NOMO-1 treated with DMSO at 0.1 percent for 48 hours (cell line): ENCODE measurements at regions not wholly inside any gene's neighbourhood (a gene's known extent, or its start where the extent isn't known, plus 50 kb on each side); places are given as distances from the start of the nearest gene placed in this dataset.
"Not testable (repeated sequence)": the region's sequence is repeated elsewhere in the genome, so short reads cannot be mapped to it uniquely, and the experiment has no call there.

Experiments used
- DNase-seq: peaks from one replicate; lab custom pipeline; 2025; ENCODE audit not compliant: unreplicated experiment; lab: John Stamatoyannopoulos, UW

DNA sequence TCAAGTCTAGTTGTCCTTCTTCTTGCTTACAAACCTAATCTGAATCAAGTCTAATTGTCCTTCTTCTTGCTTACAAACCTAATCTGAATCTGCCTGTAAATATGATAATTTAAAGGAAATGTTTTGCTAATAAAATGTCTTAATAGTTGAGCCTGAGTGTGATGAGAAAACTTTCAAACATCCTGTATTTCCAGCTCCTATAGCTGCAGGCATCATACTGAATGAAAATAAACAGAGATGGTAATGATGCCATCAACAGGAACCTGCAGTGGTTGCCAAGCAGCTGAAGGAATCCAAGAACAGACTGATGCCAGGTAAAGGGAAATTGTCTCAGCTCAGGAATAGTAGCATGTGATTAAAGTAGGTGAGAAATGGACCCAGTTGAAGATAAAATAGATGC lies 156.1 kb upstream of the IRS4 start:
- no peak for DNase-seq

DNA sequence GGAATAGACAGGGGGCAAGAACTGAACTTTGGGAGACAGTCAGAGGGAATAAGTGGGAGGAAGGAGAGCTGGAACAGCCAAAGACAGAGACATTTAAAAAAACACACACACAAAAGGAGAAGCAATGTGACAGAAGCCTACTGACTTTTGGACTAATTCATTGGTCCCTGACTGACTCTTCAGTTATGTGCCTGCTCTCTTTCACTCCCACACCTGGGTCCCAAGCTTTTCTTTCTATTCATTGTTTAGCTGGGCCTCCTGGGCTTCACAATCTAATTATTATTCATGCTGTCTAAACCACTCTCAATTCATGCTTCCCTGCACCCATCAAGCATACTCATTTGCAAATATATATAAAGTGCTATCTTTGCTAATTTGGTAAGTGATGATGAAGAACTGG lies 139.2 kb upstream of the IRS4 start:
- DNase-seq = no peak

GRCh38 chrX:108843039-108843438 lies 106.7 kb upstream of the IRS4 start:
- DNase-seq = not testable (repeated sequence)

DNA sequence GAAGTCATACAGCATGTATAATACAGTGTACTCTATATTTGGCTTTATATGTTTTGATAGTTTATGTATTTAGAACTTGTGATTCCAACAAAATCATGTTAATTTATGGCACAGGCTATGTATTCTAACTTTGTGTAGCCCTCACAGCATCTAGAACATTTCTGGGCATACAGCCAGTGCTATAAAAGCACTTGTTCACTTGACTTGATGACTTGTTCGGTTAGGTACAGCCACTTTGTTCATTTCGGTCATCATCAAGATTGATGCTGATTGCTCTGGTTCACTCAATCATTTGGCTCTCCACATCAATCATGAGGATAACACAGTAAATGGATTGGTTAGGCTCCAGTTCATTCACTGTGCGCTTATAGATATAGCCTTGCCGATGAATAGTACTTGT lies 97.6 kb upstream of the IRS4 start:
- DNase-seq = no peak

DNA sequence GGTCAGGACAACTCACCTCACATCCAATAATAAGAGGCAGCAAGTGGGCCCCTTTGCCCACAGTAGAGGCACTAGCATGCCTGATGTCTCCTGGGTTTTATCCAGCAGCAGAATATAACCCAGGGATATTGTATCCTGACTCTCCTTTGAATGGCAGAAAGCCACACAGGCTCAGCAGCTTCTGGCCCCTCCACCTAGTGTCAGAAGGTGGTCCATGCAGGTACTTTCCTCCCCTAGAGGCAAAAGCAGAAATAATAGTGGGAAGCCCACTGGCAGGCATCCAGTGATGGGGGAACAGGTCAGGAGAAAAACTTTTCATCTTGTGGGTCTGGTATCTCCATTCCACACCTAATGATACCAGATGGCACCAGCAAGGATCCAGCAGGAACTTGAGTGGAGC lies 75.5 kb upstream of the IRS4 start:
- no peak for DNase-seq

DNA sequence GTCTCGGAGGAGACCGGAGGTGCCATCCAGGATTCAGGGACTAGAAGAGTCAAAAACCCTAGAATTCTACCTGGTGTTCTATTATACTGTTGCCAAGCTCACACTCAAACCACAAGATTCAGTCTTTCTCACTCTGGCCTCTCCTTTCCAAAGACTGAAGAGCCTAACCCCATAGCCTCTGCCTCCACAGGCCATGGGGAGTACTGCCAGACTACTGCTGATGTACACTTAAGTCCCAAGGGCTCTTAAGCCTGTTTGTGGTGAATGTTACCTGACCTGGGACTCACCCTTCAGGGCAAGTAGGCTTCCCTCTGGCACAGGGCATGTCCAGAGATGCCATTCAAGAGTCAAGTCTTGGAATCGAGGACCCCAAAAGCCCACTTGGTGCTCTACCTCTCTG lies 58.9 kb upstream of the IRS4 start:
- DNase-seq = no peak
